ENCODE measurements at regions not wholly inside any gene's neighbourhood (a gene's known extent, or its start where the extent isn't known, plus 50 kb on each side); places are given as distances from the start of the nearest gene placed in this dataset.
"Not testable (repeated sequence)": the region's sequence is repeated elsewhere in the genome, so short reads cannot be mapped to it uniquely, and the experiment has no call there.

DNA sequence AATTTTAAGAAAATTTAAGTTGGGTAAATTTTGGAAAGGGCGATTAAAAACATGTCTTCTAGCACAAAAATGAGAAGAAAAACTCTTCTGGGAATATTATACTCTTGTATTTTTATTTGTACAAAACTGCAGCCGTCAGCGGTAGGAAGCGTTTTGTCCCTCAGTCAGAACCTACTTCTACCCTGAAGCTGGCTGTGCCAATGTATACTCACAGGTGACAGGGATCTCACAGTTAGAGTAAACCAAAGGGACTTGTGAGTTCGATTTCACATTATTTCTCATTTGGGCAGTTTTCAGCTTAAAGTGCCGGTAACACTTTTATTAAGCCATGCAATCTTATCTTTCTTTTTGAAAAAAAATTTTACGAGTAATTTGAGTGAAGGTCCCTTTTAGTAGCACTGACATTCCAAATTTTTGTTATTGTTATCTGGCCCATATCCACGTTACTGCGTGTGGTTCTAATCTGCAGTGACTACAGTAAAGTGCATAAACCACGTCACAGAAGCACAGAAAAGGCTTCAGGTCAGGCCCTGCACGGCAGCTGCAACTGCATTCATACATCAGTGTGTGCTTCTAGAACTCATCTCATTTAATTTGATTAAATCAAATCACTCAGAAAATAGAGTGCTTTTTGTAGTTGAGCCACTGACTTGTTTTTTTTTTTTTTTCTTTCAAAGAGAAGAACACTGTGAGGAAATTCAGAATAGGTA, 387.3 kb downstream of the LIG4 start:
- no peak for DNase-seq (ENCODE audit: low read depth in 4 of 4, low spot score in 1 of 4)

DNA sequence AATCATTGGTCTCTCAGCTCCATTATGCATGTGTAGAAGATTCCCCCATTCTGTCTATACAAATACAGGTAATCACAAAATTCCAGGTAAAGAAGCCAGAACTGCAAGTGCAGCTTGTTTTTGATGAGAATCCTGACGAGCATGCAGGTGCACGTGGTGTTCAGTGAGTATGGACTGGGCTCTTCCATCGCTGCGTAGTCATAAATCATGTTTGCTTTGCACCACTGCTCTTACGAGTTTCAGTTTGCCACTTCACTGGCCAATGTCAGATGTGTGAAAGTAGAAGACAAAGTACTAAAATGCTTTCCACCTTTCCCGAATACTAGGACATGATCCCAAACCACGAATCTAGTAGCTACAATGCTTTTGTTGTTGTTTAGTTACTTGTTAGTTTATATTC, 390.7 kb downstream of the LIG4 start:
- DNase-seq (ENCODE audit: low read depth in 4 of 4, low spot score in 1 of 4): no peak

DNA sequence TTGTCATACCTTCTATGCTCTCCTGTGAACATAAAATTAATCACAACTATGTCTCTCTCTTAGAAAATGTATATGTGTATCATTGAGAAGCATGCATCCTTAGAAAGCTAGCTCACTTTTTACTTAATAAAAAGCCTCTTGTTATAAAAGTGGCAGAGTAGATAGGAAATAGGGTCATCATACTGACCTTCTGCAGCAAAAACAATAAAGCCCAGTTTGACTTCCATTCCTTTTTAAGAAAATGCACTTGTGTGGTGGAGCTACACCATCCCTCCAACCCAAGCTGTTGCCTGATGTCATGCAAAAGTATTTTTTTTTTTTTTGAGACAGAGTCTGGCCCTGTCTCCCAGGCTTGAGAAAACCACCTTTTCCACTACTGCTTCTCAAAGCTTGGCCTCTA, 393.3 kb downstream of the LIG4 start:
- DNase-seq (ENCODE audit: low read depth in 4 of 4, low spot score in 1 of 4): no peak

DNA sequence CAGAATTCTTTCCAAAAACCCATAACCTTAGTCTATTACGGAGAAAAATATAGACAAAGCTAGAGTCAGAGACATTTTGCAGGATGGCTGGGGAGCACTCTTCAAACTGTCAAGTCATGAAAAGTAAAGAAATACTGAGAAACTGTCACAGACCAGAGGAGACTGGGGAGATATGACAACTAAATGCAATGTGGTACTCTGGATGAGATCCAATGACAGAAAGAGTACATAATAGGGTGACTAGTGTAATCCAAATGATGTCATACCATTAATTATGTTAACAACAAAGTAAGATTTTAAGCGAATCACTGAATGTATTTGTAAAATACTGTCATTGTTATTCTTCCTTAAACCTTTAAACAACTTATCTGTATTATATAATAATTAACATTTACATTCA, 393.8 kb downstream of the LIG4 start:
- no peak for DNase-seq (ENCODE audit: low read depth in 4 of 4, low spot score in 1 of 4)

DNA sequence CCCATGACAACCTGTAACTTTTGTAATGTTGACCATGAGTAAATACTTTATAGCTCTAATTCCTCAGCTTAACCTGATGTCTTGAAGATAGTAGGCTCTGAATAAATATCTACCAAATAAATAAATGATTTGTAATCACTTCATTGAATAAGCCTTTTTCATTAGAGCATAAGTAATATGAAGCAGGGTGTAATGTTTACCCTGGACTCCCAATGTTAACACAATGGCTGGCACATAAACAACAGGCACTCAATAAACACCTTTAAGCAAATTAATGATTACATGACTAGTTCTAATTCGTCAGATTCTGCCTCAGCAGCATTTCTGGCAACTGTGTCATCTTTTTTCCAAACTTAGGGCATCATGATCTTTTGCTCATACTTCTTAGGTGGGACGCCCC, 396.3 kb downstream of the LIG4 start:
- no peak for DNase-seq (ENCODE audit: low read depth in 4 of 4, low spot score in 1 of 4)

DNA sequence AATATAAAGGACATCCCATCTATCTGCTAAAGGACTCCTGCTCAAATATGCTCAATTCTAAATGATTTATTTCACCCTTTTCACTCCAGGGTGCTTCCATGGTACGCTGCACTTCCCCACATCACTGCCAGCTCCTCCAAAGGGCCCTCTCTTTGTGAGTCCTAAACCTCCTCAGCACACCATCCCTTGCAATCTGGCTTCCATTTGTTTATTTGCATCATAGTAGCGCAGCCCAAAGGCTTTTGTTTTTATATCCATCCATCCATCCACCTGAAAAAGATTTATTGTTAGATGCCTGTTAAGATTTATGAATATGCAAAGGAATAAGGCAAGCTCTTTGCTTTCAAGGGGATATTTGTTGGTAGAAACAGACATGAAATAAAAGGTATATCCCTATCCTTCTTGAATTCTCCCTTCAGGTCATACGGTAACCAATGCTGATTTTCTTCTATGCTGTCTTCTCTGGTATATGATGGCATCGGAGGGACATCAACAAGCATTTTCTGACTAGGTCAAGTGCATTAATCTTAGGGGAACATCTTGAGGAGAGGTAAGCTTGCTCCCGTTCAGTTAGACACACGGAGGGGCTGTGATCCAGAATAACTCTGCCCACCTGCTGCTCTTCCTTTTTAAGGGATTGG, 397.6 kb downstream of the LIG4 start:
- no peak for DNase-seq (ENCODE audit: low read depth in 4 of 4, low spot score in 1 of 4)

DNA sequence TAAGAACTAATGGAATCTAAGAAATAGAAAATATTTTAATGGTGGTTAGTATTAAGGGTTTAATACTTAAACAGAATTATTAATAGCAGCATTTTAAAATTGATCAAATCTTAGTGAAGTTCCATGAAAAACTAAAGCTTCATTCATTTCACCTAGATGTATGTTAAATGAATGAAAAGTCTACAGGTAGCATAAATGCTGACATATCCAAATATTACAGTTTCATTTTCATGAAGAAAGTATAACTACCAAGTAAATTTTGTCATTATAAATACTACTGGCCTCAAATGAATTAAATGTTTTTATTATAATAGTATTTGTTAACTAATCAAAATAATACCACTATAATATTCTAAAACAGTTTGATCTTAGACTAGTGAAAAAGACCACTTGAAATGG, 403.3 kb downstream of the LIG4 start:
- no peak for DNase-seq (ENCODE audit: low read depth in 4 of 4, low spot score in 1 of 4)

DNA sequence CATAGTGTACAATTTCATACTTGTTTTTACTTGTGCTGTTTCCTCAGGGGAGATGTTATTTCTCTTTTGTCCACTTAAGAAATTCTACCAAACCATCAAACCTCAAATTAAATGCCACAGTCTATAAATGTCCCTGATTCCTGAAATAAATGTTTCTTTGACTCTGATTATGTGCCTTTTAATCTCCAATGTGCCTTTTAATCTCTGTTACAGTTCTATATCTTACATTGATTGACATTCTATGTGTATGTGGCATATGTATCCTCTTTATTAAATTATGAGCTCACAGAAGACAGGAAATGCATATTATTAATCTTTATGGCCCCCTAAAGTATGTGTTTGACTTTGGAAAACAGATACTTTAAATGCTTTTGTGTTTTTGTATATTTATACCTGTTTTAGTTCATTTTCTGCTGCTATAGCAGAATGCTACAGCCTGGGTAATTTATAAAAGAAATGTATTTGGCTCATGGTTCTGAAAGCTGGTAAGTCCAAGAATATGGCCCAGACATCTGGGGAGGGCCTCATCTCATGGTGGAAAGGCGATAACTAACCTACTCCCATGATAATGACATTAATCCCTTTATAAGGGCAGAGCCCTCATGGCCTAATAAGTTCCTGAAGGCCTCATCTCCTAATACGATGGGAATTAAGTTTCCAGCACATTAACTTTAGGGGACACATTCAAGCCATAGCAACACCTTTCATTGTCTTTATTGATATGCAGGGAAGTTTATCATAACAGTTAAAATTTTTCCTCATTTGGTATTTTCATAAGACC, 403.9 kb downstream of the LIG4 start:
- no peak for DNase-seq (ENCODE audit: low read depth in 4 of 4, low spot score in 1 of 4)

DNA sequence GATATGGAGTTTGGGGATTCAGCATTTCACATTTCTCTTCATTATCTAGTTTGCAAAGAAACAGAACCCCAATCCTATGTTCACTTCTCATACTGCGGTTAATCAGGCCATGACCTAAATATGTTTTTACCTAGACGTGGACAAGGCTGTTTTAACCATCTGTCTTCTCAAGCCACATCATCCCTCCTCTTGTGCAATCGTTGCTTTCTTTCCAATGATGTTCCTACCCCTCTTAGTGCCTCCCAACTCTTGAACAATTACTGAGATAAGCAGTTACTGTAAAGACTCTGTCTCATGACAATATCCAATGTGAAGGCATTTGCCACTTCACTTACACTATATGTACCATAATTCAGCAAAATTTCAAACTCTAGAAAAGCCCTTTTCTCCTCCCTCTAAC, 406.2 kb downstream of the LIG4 start:
- DNase-seq (ENCODE audit: low read depth in 4 of 4, low spot score in 1 of 4): no peak

DNA sequence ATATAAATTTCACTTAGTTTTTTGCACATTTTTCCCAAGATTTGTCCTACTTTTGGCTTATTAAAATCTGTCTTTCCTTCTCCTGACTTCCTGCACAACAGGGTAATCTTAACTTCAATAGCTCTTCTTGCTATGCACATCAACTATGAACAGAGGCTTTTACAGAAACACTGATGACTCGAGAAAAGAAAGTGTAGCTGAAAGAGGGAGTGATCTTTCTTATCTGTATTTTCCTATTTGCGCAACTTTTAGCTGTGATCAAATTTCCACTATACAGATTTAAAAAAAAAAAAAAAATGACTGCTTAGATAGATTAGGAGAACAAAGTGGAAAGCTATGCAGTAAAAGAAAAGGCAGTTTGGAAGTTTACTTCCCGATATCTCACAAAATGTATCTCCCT, 406.9 kb downstream of the LIG4 start:
- no peak for DNase-seq (ENCODE audit: low read depth in 4 of 4, low spot score in 1 of 4)

DNA sequence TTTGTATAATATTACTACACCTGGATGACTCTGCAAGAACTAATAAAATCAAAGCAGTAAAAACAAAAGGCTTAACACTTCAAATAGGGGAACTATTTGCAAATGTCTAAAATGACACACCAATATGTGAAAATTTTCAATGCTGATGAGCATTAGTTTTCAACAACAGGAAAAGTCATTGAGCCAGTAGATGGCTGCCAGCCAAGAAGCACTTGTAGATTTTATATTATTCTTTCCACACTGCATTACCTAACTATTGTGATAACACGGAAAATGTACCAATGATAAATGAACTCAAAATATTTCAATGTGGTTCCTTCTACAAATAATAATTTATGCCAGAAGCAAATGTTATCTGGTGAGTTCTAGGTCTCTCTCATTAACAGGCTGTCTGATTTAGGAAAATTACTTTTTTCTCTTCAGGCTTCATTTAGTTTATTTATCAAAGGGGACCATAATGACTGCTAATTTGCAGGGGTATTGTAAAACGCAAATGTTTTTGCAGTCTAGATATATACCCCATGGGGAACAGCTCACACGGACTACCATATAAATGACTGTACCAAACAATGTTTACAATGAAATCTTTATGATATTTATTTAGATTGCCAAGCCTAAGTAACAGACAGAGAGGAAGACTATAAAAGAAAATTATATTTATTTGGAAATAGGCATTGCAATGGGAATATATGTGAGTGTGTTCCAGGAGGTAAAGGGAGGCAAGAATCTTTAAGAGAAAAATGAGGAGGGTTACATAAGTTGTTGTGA, 407.8 kb downstream of the LIG4 start:
- DNase-seq (ENCODE audit: low read depth in 4 of 4, low spot score in 1 of 4): no peak

DNA sequence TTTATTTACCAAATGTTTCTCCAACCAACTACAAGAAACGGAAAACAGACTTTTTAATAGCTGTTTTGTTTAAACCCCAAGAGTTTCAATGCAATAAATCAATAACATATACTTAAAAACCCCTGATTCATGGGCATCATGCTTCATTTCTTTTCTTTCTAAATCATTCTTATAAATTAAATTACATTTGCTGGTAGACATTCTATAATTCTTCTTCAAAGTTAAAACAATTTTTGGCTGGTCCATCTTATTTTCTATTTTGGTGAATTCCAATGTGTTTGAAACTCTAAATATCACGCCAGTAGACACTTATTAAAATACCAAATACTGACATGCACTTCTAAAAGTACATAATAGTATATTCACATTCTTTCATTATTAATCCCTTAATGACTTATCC, 408.6 kb downstream of the LIG4 start:
- DNase-seq (ENCODE audit: low read depth in 4 of 4, low spot score in 1 of 4): no peak

DNA sequence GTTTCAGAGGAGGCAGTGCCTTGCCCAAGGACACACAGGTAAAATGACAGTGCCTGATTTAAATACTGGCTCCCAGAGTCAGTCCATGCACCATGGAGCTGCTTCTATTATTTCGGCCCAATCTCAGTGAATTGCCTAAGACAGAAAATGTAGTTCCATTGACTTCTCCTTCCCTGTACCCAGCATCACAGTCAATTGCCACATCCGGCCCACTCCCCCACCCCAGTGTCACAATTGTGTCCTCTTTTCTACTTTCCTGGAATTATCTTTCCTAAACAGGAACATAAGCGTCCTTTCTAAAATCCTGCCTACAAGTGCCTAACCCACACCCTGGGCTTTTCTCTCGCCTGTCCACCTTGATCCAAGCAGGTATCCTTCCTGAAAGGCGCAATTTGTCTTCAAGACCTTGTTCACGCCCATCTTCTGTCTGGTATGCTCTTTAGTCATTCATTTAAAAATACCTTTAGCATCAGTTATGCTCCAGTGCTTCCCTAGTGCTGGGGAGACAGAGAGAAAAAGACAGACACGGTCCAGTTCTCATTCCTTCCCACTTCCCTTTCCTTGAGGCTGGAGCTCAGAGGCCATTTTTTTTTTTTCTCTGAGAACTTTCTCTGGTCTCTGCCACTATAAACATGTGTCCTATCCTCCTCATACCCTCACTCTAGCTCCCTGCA, 411.4 kb downstream of the LIG4 start:
- no peak for DNase-seq (ENCODE audit: low read depth in 4 of 4, low spot score in 1 of 4)

DNA sequence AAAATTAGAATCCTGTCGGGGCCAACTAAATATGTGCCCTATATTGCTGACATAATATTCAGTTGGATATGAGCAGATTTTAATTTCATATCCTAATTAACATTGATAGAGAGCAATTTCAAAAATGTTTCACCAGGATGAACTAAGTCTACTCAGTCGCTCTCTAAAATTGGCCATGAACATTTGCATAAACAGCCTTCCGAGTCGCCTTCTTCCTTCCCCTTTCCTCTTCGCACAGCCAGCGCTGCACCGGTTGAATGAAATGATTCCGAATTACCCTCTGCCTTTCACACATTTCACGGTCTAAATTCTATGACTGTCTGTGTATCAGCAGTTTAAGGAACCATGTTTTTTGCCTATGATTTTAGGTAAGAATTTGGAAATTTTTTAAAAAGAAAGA, 413.7 kb downstream of the LIG4 start:
- DNase-seq (ENCODE audit: low read depth in 4 of 4, low spot score in 1 of 4): no peak

DNA sequence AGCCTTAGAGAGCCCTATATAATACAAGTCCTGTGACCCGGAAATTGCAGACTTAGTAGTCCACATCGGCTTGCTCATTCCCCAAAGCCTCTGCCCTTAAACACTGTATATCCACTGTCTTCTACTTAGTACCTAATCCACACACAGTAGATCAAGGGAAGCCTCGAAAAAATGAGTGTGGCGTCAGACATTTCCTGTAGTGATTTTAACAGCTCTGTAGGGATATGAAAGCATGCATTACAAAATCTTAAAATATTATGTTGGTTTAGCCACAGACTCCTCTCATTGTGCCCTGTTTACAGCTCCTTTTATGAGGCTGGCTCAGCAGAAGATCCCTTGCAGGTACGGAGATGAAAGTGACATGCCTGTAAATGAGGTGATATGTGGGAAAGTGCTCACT, 416.3 kb downstream of the LIG4 start:
- no peak for DNase-seq (ENCODE audit: low read depth in 4 of 4, low spot score in 1 of 4)

DNA sequence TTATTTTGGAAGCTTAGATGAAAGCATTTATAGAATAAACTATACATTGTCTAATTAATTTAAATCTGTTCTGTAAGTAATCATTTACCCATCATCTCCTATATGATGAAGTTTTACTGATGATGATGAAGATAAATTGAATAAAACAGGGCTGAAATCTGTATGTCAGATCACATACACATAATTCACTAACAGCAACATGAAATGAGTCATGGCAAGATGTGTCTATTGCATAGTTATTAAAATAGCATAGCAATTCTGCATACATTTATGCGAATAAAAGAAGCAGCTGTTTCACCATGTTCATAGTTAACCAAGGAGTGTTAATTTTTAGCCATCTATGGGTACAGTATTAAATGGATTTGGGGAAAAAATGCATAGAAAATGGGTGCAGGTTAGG, 424.9 kb downstream of the LIG4 start:
- no peak for DNase-seq (ENCODE audit: low read depth in 4 of 4, low spot score in 1 of 4)

DNA sequence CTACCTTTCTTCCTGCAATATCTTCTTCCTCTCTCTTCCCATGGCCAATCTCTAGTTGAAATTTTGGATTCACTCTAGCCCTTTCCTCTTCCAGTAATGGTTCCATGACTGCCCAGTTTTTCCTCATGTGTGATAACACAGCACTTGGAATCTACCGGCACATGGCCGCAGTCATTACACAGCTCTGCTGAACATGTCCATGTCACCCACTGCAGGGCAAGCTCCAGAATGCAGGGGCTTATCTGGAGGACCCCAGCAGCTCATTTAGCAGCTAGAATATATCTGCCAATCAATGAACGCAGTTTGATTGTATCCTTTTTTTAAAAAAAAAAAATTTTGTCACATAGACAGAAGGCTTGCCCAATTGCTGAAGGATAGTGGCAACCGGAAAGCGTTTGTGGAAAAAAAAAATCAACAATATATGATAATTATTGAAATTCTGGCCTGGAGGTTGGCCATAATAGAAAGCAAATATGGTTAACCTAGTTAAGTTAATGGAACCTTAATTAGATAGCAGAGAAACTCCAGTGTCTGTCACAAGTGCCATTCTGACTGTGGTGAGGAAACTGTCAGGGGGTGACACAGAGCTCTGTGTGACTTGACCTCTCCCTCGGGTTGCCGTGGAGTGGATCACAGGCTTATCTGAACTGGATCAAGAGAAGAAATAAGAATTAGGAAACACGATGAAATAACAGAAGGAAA, 426.7 kb downstream of the LIG4 start:
- no peak for DNase-seq (ENCODE audit: low read depth in 4 of 4, low spot score in 1 of 4)

DNA sequence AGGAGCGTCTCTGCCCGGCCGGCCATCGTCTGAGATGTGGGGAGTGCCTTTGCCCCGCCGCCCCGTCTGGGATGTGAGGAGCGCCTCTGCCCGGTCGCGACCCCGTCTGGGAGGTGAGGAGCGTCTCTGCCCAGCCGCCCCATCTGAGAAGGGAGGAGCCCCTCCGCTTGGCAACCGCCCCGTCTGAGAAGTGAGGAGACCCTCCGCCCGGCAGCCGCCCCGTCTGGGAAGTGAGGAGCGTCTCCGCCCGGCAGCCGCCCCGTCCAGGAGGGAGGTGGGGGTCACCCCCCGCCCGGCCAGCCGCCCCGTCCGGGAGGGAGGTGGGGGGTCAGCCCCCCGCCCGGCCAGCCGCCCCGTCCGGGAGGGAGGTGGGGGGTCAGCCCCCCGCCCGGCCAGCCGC, 432.7 kb downstream of the LIG4 start:
- not testable (repeated sequence) for DNase-seq (ENCODE audit: low read depth in 4 of 4, low spot score in 1 of 4)

DNA sequence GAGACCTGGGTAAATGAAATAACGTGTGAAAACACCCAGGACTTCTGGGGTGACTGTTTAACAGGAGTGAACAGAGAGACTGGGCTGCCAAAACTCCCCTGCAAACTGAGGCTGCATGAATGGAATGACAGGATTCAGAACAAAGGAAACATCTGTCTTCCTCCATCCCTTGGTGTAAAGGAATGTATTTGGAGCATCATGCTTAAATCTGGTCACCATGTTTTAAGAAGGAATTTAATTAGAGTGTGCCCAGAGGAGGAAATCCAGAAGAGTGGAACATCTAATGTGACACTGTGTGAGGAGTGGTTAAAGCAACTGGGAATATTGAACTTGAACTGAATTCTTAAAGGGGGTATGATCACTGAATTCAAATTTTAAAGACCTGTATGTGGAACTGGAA, 437.2 kb downstream of the LIG4 start:
- no peak for DNase-seq (ENCODE audit: low read depth in 4 of 4, low spot score in 1 of 4)

DNA sequence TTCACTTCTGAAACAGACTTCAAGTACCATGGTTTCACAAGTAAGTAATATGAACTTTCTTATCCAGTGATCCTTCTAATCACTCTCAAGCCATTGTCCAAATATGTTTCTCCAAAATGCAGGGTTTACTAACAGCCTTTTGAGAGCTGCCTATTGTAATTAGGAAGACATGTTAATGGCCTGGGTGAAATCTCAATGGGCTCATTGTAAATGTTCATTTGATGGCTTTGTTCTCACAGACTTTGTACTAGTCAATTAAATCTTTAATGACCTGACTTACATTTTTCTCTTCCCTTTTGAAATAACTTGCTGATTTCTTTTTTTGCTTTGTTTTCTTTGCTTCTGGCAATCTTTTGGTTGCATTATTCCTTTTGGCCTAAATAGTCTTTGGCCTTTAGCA, 444.8 kb downstream of the LIG4 start:
- DNase-seq (ENCODE audit: low read depth in 4 of 4, low spot score in 1 of 4): no peak

DNA sequence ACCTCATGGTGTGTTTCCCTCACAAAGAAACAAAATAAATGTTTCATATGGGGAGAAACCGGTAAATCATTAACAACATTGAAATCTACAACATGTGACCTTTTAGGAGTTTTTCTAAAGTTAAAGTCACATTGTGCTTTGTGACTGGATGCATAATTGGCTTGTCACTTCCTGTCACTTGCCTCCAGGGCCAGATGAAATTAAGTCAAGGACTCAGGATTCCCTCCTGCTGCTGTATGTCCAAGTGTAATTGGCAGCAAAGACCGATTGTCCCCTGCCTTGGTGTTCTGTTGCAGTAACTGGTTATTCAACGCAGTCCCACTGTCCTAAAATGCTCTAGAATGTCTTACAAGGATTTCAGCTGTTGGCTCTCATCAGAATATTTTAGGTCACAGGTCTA, 448.2 kb downstream of the LIG4 start:
- no peak for DNase-seq (ENCODE audit: low read depth in 4 of 4, low spot score in 1 of 4)
